Osteoblast (primary cell): ENCODE measurements at regions not wholly inside any gene's neighbourhood (a gene's known extent, or its start where the extent isn't known, plus 50 kb on each side); places are given as distances from the start of the nearest gene placed in this dataset.

ENCODE experiments used
- DNase-seq: peaks from one replicate; pipeline ENCODE4 v3.0.0; 2011; ENCODE audit warnings: low spot score, mixed read lengths; ENCODE audit not compliant: insufficient read length; ENCODE audit errors: missing footprints
- H2AFZ ChIP-seq: 2 replicates; pipeline ENCODE4 v1.6.0; 2011; ENCODE audit warnings: mild to moderate bottlenecking, low read length
- H3K27ac ChIP-seq: 2 replicates; pipeline ENCODE4 v1.5.1; 2011; ENCODE audit warnings: mild to moderate bottlenecking, low read depth, low read length, moderate library complexity
- H3K27me3 ChIP-seq: 2 replicates; pipeline ENCODE4 v1.6.0; 2012; ENCODE audit warnings: mild to moderate bottlenecking, control low read depth, inconsistent platforms, low read length, moderate library complexity; ENCODE audit not compliant: insufficient read depth
- H3K36me3 ChIP-seq: 2 replicates; pipeline ENCODE4 v1.5.1; 2011; ENCODE audit warnings: mild to moderate bottlenecking, low read length, control low read depth, moderate library complexity; ENCODE audit not compliant: insufficient read depth
- H3K4me1 ChIP-seq: 2 replicates; pipeline ENCODE4 v1.5.1; 2011; ENCODE audit warnings: mild to moderate bottlenecking, low read length, control low read depth, moderate library complexity; ENCODE audit not compliant: insufficient read depth
- H3K4me2 ChIP-seq: 2 replicates; pipeline ENCODE4 v1.6.0; 2011; ENCODE audit warnings: mild to moderate bottlenecking, low read length; ENCODE audit not compliant: insufficient read depth
- H3K4me3 ChIP-seq: fragments of 200-600 bp; sonication (generic); 3 replicates; pipeline ENCODE4 v1.5.1; 2012; ENCODE audit warnings: mild to moderate bottlenecking, low read length, inconsistent platforms; ENCODE audit not compliant: insufficient read depth
- H3K79me2 ChIP-seq: 2 replicates; pipeline ENCODE4 v1.6.0; 2012; ENCODE audit warnings: mild to moderate bottlenecking, low read length, control low read depth, inconsistent platforms; ENCODE audit not compliant: insufficient read depth
- H3K9me3 ChIP-seq: 2 replicates; pipeline ENCODE4 v1.5.1; 2011; ENCODE audit warnings: low read depth, low read length, control low read depth
- H4K20me1 ChIP-seq: 2 replicates; pipeline ENCODE4 v1.6.0; 2012; ENCODE audit warnings: mild to moderate bottlenecking, low read length, control low read depth; ENCODE audit not compliant: insufficient read depth
- TF ChIP-seq, protein P1 (sequence below): IDR thresholded peaks from 2 replicates; pipeline ENCODE4 v1.5.1; 2011; ENCODE audit warnings: mild to moderate bottlenecking, low read depth, low read length, moderate library complexity; ENCODE audit errors: extremely low read depth

GRCh38 chr12:67434671-67435370, 165.7 kb downstream of the CAND1 start:
- Histone ChIP-seq H3K4me2 (peak overlapping the region; percentile 63), H3K9me3 (no peaks in the 10 kb centered on the region), H3K36me3 (no peaks in the 10 kb centered on the region), H3K4me3 (peak overlapping the region; percentile 21), H3K4me1 (peaks cover 38% of the 10 kb centered on the region), H3K79me2 (no peaks in the 10 kb centered on the region), H4K20me1 (no peaks in the 10 kb centered on the region), H3K27ac (peak overlapping the region; percentile 88), H2AFZ (peak overlapping the region; percentile 39), H3K27me3 (no peaks in the 10 kb centered on the region)
- TF ChIP-seq, protein P1, sequence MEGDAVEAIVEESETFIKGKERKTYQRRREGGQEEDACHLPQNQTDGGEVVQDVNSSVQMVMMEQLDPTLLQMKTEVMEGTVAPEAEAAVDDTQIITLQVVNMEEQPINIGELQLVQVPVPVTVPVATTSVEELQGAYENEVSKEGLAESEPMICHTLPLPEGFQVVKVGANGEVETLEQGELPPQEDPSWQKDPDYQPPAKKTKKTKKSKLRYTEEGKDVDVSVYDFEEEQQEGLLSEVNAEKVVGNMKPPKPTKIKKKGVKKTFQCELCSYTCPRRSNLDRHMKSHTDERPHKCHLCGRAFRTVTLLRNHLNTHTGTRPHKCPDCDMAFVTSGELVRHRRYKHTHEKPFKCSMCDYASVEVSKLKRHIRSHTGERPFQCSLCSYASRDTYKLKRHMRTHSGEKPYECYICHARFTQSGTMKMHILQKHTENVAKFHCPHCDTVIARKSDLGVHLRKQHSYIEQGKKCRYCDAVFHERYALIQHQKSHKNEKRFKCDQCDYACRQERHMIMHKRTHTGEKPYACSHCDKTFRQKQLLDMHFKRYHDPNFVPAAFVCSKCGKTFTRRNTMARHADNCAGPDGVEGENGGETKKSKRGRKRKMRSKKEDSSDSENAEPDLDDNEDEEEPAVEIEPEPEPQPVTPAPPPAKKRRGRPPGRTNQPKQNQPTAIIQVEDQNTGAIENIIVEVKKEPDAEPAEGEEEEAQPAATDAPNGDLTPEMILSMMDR: no peak
- DNase-seq: peak; percentile 87

GRCh38 chr12:67436230-67436629, 167.1 kb downstream of the CAND1 start:
- Histone ChIP-seq H3K36me3 (no peaks in the 10 kb centered on the region), H3K9me3 (no peaks in the 10 kb centered on the region), H2AFZ (no peak overlapping the region), H3K79me2 (no peaks in the 10 kb centered on the region), H3K4me3 (no peak overlapping the region), H3K4me1 (peaks cover 37% of the 10 kb centered on the region), H4K20me1 (no peaks in the 10 kb centered on the region), H3K27ac (peak overlapping the region; percentile 88), H3K4me2 (no peak overlapping the region), H3K27me3 (no peaks in the 10 kb centered on the region)
- no peak for DNase-seq
- TF ChIP-seq, protein P1: no peak

- DNase-seq: no peak
- no peak overlapping the region for H3K4me2 ChIP-seq
- H3K79me2 ChIP-seq: no peaks in the 10 kb centered on the region
- H3K9me3 ChIP-seq: no peaks in the 10 kb centered on the region
- no peak overlapping the region for H2AFZ ChIP-seq
- TF ChIP-seq, protein P1: no peak
- no peak overlapping the region for H3K27ac ChIP-seq
- H4K20me1 ChIP-seq: no peaks in the 10 kb centered on the region
- no peaks in the 10 kb centered on the region for H3K27me3 ChIP-seq
- peaks cover 41% of the 10 kb centered on the region for H3K4me1 ChIP-seq
- no peaks in the 10 kb centered on the region for H3K36me3 ChIP-seq
- no peak overlapping the region for H3K4me3 ChIP-seq
These were observed 167.9 kb downstream of the CAND1 start for GRCh38 chr12:67437011-67437410.

GRCh38 chr12:67439611-67440010, 170.5 kb downstream of the CAND1 start:
- no peak overlapping the region for H3K4me2 ChIP-seq
- peaks cover 32% of the 10 kb centered on the region for H3K4me1 ChIP-seq
- no peak for DNase-seq
- H2AFZ ChIP-seq: no peak overlapping the region
- H3K27me3 ChIP-seq: no peaks in the 10 kb centered on the region
- no peak overlapping the region for H3K4me3 ChIP-seq
- TF ChIP-seq, protein P1: no peak
- H3K9me3 ChIP-seq: no peaks in the 10 kb centered on the region
- no peaks in the 10 kb centered on the region for H3K36me3 ChIP-seq
- H3K27ac ChIP-seq: no peak overlapping the region
- H3K79me2 ChIP-seq: no peaks in the 10 kb centered on the region
- H4K20me1 ChIP-seq: no peaks in the 10 kb centered on the region
